ENCODE measurements at regions not wholly inside any gene's neighbourhood (a gene's known extent, or its start where the extent isn't known, plus 50 kb on each side); places are given as distances from the start of the nearest gene placed in this dataset.

- no peak for DNase-seq (ENCODE audit: low read depth in 3 of 3)
Observed at GRCh38 chr9:88791105-88791805, 200.0 kb upstream of the S1PR3 start.

GRCh38 chr9:88792502-88792901 is 198.8 kb upstream of the S1PR3 start:
- DNase-seq (ENCODE audit: low read depth in 3 of 3), result no peak

- DNase-seq (ENCODE audit: low read depth in 3 of 3), result no peak
Observed at GRCh38 chr9:88794100-88794499, 197.2 kb upstream of the S1PR3 start.

DNA sequence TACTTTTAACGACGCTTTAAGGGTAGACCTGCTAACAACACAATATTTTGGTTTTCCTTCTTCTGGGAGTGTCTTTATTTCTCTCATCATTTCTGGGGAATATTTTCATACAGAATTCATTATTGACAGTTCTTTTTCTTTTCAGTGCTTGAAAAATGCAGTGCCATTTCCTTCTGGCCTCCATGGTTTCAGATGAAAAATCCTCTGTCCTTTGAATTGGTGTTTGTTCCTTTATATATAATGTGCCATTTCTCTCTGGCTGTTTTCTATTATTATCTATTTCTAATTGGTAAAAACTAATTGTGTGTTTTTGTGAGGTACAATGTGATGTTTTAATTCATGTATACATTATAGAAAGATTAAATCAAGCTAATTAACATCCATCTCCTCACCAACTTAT is 194.3 kb upstream of the S1PR3 start:
- DNase-seq (ENCODE audit: low read depth in 3 of 3), result no peak

- no peak for DNase-seq (ENCODE audit: low read depth in 3 of 3)
Observed at GRCh38 chr9:88798476-88798875, 192.8 kb upstream of the S1PR3 start.

GRCh38 chr9:88799541-88800328 is 191.5 kb upstream of the S1PR3 start:
- DNase-seq (ENCODE audit: low read depth in 3 of 3), result no peak

DNA sequence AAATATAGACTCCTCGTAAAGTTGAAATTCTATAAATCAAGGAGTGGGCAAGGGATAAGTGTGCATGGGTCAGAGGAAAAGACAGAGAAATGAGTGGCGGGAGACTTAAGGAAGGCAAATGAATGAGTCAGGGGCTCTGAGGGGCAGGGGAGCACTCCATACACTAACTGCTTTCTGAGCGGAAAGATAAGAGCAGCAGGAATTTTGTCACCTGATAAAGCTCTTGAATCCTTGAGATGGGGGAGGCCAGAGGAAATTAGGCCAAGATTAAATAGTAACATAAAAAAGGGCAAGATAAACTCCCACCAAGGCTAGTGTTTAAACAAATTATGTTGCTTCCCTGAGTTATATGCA is 191.0 kb upstream of the S1PR3 start:
- DNase-seq (ENCODE audit: low read depth in 3 of 3), result no peak

- DNase-seq (ENCODE audit: low read depth in 3 of 3), result no peak
Observed at GRCh38 chr9:88801214-88801796, 190.0 kb upstream of the S1PR3 start.

DNA sequence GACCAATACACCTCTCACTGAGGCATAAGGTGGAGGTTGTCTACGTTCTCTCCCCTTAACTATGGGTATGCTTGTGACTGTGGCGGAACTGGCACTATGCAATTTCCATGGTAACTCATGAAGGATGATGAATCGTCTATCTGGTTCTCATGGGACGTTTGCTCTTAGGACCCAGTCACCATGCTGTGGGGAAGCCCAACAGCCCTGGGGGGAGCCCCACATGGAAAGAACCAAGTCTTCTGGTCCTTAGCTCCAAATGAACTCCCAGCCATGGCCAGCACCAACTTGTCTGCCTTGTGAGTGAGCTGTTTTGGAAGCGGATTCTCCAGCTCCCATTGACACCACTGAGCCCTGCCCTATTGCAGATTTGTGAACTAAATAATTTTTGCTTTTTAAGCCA is 188.7 kb upstream of the S1PR3 start:
- DNase-seq (ENCODE audit: low read depth in 3 of 3), result no peak

DNA sequence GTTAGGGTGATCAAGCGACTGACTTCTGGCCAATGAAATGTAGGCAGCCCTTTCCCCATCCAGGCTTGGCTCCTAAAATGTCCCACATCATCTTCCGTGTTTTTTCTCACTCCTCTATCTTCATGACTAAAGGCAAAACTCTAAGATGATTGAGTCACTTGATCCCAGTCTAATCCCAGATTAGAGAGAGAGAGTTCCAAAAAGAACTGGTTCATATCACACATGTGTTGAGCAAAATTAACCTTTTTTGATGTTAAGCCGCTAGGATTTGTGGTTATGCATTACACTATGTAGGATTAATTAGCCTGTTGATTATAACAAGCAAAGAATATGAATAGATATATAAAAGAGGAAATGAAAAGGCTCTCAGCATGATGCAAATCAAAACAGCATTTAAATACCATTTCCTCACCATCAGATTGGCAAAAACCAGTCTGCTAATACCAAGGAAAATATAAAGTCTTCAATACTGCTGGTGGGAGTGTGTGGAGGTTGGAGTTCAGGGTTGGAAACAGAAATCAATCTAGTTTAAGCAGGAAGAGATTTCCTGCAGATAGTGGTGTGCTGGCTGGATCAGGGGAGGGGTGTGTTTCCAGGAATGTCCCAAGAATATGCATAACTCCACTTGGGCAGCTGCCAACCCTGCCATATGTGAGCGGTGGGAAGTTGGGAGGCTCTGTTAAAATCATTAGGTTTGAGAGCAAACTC is 187.6 kb upstream of the S1PR3 start:
- DNase-seq (ENCODE audit: low read depth in 3 of 3), result no peak

DNA sequence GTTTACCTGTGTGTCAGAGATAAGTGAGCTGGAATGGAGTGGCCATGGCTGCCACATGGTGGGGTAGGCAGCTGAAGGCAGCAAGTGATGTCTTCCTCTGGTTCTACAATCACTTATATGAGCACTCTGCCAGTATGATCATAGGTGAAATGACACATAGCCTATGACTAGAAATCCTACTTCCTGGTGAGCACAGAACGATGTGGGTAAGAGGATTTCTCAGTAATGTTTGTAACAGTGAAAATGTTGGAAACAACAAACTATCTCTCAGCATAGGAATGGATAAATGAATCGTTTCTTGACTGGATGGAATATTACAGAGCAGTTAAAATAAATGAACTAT is 187.0 kb upstream of the S1PR3 start:
- no peak for DNase-seq (ENCODE audit: low read depth in 3 of 3)

DNA sequence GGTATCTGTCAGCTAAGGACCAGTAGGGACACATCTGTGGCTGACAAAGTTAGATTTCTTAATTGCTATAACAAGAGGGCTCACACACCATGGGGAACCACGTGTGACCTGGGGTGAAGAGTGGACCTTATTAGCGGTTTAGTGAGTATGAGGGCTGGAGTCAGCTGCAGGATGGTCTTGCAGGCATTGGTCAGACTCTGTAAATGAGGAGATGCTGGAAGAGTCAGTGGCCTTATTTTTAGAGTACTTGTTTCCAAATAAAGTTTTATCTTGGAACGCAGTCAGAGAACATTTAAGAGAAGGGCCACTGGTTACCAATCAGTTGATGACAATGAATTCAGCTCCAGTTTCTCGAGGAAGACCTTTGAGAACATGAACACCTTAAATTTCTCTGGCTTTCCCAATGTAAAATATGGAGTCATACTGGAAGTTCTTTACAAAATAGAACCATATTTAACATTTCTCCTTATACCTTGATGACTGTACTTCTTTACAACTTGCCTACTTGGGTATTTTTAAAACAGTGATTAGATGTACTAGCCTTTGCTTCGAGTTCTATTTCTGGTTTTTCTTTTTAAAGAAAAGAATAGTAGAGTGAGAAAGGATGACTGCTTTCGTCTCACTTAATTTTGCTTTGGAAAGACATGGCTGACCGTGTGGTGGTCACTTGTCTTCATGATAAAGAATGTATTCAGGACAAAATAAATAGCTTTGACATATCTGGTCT is 185.9 kb upstream of the S1PR3 start:
- DNase-seq (ENCODE audit: low read depth in 3 of 3), result no peak

GRCh38 chr9:88807426-88807825 is 183.8 kb upstream of the S1PR3 start:
- no peak for DNase-seq (ENCODE audit: low read depth in 3 of 3)

- DNase-seq (ENCODE audit: low read depth in 3 of 3), result no peak
Observed at GRCh38 chr9:88808019-88808656, 183.1 kb upstream of the S1PR3 start.

DNA sequence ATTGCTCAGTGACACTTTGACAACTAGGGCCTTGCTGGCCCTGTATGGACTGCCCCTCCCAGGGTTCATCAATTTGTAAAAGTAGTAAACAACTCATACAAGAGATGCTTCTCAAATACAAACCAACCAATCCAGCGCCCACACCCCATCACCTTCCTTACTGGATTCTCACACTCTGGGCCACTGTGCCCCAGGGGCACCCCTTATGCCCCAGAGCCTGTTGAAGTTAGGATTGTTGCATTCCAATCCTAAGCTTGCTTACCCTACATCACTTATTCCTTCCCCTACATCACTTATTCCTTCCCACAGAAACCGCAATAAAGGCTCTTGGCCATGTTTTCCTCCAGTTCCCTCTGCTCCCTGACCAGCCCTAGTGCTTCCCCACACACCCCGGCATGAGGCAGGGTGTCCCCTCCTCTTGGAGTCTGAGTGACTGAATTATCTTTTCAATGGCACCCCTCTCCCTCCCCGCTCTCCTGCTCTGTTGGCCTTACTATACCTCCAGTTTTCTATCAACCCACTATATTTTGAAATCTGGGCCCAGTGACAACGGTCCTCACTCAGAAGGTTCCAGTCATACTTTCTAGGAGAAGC is 182.4 kb upstream of the S1PR3 start:
- no peak for DNase-seq (ENCODE audit: low read depth in 3 of 3)

GRCh38 chr9:88809355-88810161 is 181.7 kb upstream of the S1PR3 start:
- no peak for DNase-seq (ENCODE audit: low read depth in 3 of 3)

DNA sequence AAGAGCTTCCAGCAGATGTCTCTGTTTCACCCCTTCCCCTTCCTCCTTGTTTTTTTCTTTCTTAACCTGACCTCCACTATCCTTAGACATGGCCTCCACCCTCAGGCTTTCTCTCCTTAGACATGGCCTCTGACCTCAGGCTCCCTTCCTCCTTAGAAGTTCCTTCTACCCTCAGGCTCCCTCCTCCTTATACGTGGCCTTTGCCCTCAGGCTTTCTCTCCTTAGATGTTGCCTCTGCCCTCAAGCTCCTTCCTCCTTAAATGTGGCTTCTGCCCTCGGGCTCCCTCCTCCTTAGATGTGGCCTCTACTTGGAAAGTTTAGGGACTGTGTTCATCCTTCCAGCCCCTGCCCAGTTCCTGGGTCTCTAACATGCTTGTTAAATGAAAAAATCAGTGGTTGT is 180.4 kb upstream of the S1PR3 start:
- no peak for DNase-seq (ENCODE audit: low read depth in 3 of 3)

- no peak for DNase-seq (ENCODE audit: low read depth in 3 of 3)
Observed at GRCh38 chr9:88811511-88811910, 179.8 kb upstream of the S1PR3 start.

GRCh38 chr9:88812938-88813637 is 178.2 kb upstream of the S1PR3 start:
- no peak for DNase-seq (ENCODE audit: low read depth in 3 of 3)

All from stimulated activated CD4-positive, alpha-beta T cell treated with anti-CD3 and anti-CD28 coated beads, TNF-alpha, amount 100 ng/mL, for 24 hours (primary cell).